Activated naive CD4-positive, alpha-beta T cell treated with anti-CD3 and anti-CD28 coated beads, Interleukin-2, amount 50 U/mL, for 72 hours (primary cell): ENCODE measurements at regions not wholly inside any gene's neighbourhood (a gene's known extent, or its start where the extent isn't known, plus 50 kb on each side); places are given as distances from the start of the nearest gene placed in this dataset.
"Not testable (repeated sequence)": the region's sequence is repeated elsewhere in the genome, so short reads cannot be mapped to it uniquely, and the experiment has no call there.

Source experiments
- ATAC-seq, 2 donors: fragments of 150-1000 bp; cut with Tn5 transposase; 2 replicates each; pipeline ENCODE4 v1.10.0; 2021; ENCODE audit warnings: mild to moderate bottlenecking in 2 of 2, moderate library complexity in 2 of 2
- DNase-seq, 2 donors: peaks; one replicate each; pipeline ENCODE4 v3.0.0; 2021 to 2022; ENCODE audit warnings: low spot score in 2 of 2
- H3K27ac Mint-ChIP-seq, 2 donors: one replicate each; pipeline ENCODE4 v1.8.0; 2022; ENCODE audit warnings: mild to moderate bottlenecking in 2 of 2, mixed read lengths in 2 of 2
- H3K36me3 Mint-ChIP-seq, 2 donors: one replicate each; pipeline ENCODE4 v1.8.0; 2022; ENCODE audit warnings: mixed read lengths in 2 of 2
- H3K9me3 Mint-ChIP-seq, 2 donors: one replicate each; pipeline ENCODE4 v1.8.0; 2022; ENCODE audit warnings: mixed read lengths in 2 of 2

GRCh38 chr4:66545301-66545700 lies 875.0 kb upstream of the EPHA5 start:
- H3K27ac Mint-ChIP-seq, DNase-seq, ATAC-seq: not testable (repeated sequence)
- peaks cover 11 to 25% of the 10 kb centered on the region in 2 donors for H3K9me3 Mint-ChIP-seq
- H3K36me3 Mint-ChIP-seq: peaks cover 7 to 14% of the 10 kb centered on the region in 2 donors

GRCh38 chr4:66544281-66544680 lies 874.0 kb upstream of the EPHA5 start:
- peaks cover 11 to 25% of the 10 kb centered on the region in 2 donors for H3K9me3 Mint-ChIP-seq
- no peak overlapping the region for H3K27ac Mint-ChIP-seq
- no peak for DNase-seq
- H3K36me3 Mint-ChIP-seq: peaks cover 7 to 14% of the 10 kb centered on the region in 2 donors
- no peak for ATAC-seq

GRCh38 chr4:66539745-66540144 lies 869.5 kb upstream of the EPHA5 start:
- Mint-ChIP-seq H3K9me3 (peaks cover 8 to 13% of the 10 kb centered on the region in 2 donors), H3K36me3 (peaks cover 4% of the 10 kb centered on the region in 2 donors), H3K27ac (no peak overlapping the region)
- no peak for ATAC-seq
- DNase-seq: no peak

- Mint-ChIP-seq H3K36me3 (no peaks in the 10 kb centered on the region), H3K9me3 (peaks cover 14 to 18% of the 10 kb centered on the region in 2 donors), H3K27ac (no peak overlapping the region)
- DNase-seq: no peak
- no peak for ATAC-seq
These were observed 854.5 kb upstream of the EPHA5 start for GRCh38 chr4:66524781-66525180.

- H3K27ac Mint-ChIP-seq: no peak overlapping the region
- peaks cover 7 to 13% of the 10 kb centered on the region in 2 donors for H3K9me3 Mint-ChIP-seq
- DNase-seq: no peak
- no peaks in the 10 kb centered on the region for H3K36me3 Mint-ChIP-seq
- no peak for ATAC-seq
These were observed 852.0 kb upstream of the EPHA5 start for GRCh38 chr4:66522244-66522643.

- H3K36me3 Mint-ChIP-seq: no peaks in the 10 kb centered on the region
- H3K27ac Mint-ChIP-seq: no peak overlapping the region
- peaks cover 5 to 7% of the 10 kb centered on the region in 2 donors for H3K9me3 Mint-ChIP-seq
- DNase-seq: no peak
- no peak for ATAC-seq
These were observed 846.7 kb upstream of the EPHA5 start for GRCh38 chr4:66516940-66517339.

- Mint-ChIP-seq H3K9me3 (peaks cover 8 to 9% of the 10 kb centered on the region in 2 donors), H3K27ac (no peak overlapping the region), H3K36me3 (no peaks in the 10 kb centered on the region)
- DNase-seq: no peak
- ATAC-seq: no peak
These were observed 836.7 kb upstream of the EPHA5 start for GRCh38 chr4:66506985-66507384.

GRCh38 chr4:66501997-66502396 lies 831.7 kb upstream of the EPHA5 start:
- Mint-ChIP-seq H3K36me3 (no peaks in the 10 kb centered on the region), H3K27ac (no peak overlapping the region), H3K9me3 (peaks cover 6 to 10% of the 10 kb centered on the region in 2 donors)
- ATAC-seq (no peak), DNase-seq (no peak)

GRCh38 chr4:66490729-66491128 lies 820.4 kb upstream of the EPHA5 start:
- ATAC-seq (no peak), DNase-seq (no peak)
- no peaks in the 10 kb centered on the region for H3K36me3 Mint-ChIP-seq
- H3K9me3 Mint-ChIP-seq: peaks cover 13 to 16% of the 10 kb centered on the region in 2 donors
- H3K27ac Mint-ChIP-seq: no peak overlapping the region

GRCh38 chr4:66489783-66490452 lies 819.6 kb upstream of the EPHA5 start:
- no peak for ATAC-seq
- peak overlapping the region in 1 of 2 donors; percentile 84 for H3K27ac Mint-ChIP-seq
- no peaks in the 10 kb centered on the region for H3K36me3 Mint-ChIP-seq
- no peak for DNase-seq
- H3K9me3 Mint-ChIP-seq: peaks cover 13 to 16% of the 10 kb centered on the region in 2 donors

GRCh38 chr4:66489370-66489769 lies 819.1 kb upstream of the EPHA5 start:
- no peak for ATAC-seq
- Mint-ChIP-seq H3K9me3 (peaks cover 13 to 16% of the 10 kb centered on the region in 2 donors), H3K27ac (no peak overlapping the region), H3K36me3 (no peaks in the 10 kb centered on the region)
- DNase-seq: no peak

GRCh38 chr4:66486068-66486467 lies 815.8 kb upstream of the EPHA5 start:
- ATAC-seq (no peak), DNase-seq (no peak)
- H3K9me3 Mint-ChIP-seq: peaks cover 11 to 19% of the 10 kb centered on the region in 2 donors
- H3K27ac Mint-ChIP-seq: no peak overlapping the region
- H3K36me3 Mint-ChIP-seq: no peaks in the 10 kb centered on the region

- H3K27ac Mint-ChIP-seq: no peak overlapping the region
- ATAC-seq (no peak), DNase-seq (no peak)
- H3K36me3 Mint-ChIP-seq: no peaks in the 10 kb centered on the region
- H3K9me3 Mint-ChIP-seq: peaks cover 4 to 16% of the 10 kb centered on the region in 2 donors
These were observed 811.9 kb upstream of the EPHA5 start for GRCh38 chr4:66482186-66482585.

- DNase-seq (no peak), ATAC-seq (no peak)
- Mint-ChIP-seq H3K36me3 (peaks cover 0 to 6% of the 10 kb centered on the region in 2 donors), H3K9me3 (peaks cover 10 to 12% of the 10 kb centered on the region in 2 donors), H3K27ac (no peak overlapping the region)
These were observed 805.3 kb upstream of the EPHA5 start for GRCh38 chr4:66475596-66475995.

GRCh38 chr4:66465111-66465510 lies 794.8 kb upstream of the EPHA5 start:
- H3K27ac Mint-ChIP-seq: no peak overlapping the region
- H3K9me3 Mint-ChIP-seq: peaks cover 18 to 22% of the 10 kb centered on the region in 2 donors
- no peak for DNase-seq
- H3K36me3 Mint-ChIP-seq: peaks cover 0 to 4% of the 10 kb centered on the region in 2 donors
- no peak for ATAC-seq

- not testable (repeated sequence) for ATAC-seq
These were observed 792.6 kb upstream of the EPHA5 start for GRCh38 chr4:66462890-66463289.

GRCh38 chr4:66451741-66452140 lies 781.5 kb upstream of the EPHA5 start:
- Mint-ChIP-seq H3K36me3 (no peaks in the 10 kb centered on the region), H3K9me3 (peaks cover 0 to 19% of the 10 kb centered on the region in 2 donors), H3K27ac (no peak overlapping the region)
- DNase-seq (no peak), ATAC-seq (no peak)

More at GRCh38 chr4:66462890-66463289, 792.6 kb upstream of the EPHA5 start:
- not testable (repeated sequence) for H3K27ac Mint-ChIP-seq, DNase-seq, H3K36me3 Mint-ChIP-seq
- H3K9me3 Mint-ChIP-seq: peaks cover 22 to 23% of the 10 kb centered on the region in 2 donors

- H3K9me3 Mint-ChIP-seq: peaks cover 5 to 14% of the 10 kb centered on the region in 2 donors
- no peak for ATAC-seq
- DNase-seq: no peak
- H3K27ac Mint-ChIP-seq: no peak overlapping the region
- H3K36me3 Mint-ChIP-seq: no peaks in the 10 kb centered on the region
These were observed 772.7 kb upstream of the EPHA5 start for GRCh38 chr4:66443008-66443407.
